ENCODE measurements at regions not wholly inside any gene's neighbourhood (a gene's known extent, or its start where the extent isn't known, plus 50 kb on each side); places are given as distances from the start of the nearest gene placed in this dataset.

DNA sequence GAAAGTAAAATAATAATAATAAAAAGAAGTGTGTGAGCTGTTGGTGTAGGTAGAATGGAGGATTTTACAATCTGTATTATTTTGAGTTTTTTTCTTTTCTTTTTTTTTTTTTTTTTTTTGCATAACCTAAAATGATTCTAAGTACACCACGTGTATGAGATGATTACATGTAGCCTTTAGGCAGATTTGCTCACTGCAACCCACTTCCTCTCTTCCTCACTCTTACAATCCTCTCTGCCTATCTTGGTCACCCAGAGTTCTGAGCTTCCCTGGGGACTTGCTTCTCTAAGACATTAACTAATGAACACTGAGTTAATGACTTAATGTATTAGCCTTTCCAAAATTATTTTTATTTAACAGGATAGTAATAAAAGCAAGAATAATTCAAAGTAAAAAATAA lies 1169.6 kb downstream of the EFNB2 start:
- no peak for DNase-seq

DNA sequence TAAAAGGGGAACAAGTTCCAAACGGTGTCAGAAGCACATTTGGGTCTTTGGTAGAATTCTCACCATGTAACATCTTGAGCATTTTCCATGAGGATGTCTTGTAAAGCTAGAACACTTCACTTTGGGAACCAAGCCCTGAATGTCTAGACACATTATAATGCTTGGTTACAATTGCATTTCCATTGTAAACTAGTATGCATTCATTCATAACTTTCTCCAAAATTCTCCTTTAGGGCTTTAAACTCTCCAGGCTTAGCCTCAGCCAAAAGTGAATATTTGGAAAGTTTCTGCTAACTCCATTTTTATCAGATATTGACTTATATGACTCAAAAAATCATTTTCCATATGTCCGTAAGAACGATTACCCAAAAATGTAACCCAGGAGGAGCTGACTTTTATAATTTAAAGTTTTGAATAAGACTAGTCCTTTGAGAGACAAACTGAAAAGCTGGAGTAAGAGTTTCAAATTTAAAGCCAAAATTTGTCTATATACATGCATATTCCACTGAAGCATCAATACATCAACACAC lies 1170.4 kb downstream of the EFNB2 start:
- no peak for DNase-seq

DNA sequence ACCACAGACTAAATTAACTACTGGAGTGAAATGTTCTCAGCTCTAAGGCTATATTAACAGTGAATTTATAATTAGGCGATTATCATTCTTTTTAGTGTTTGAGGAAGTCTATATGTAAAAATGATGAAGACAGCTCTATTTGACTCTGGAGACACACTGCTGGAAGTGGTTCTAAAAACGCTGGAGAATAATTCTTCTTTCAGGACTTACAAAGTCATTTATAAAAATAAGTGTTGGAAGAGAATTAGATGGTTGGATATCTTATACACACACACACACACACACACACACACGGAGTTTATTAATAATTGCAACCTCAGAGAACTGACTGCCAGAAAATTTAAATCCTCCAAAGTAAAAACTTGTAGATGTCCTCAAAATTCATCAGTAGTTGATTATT lies 1171.3 kb downstream of the EFNB2 start:
- DNase-seq = no peak

DNA sequence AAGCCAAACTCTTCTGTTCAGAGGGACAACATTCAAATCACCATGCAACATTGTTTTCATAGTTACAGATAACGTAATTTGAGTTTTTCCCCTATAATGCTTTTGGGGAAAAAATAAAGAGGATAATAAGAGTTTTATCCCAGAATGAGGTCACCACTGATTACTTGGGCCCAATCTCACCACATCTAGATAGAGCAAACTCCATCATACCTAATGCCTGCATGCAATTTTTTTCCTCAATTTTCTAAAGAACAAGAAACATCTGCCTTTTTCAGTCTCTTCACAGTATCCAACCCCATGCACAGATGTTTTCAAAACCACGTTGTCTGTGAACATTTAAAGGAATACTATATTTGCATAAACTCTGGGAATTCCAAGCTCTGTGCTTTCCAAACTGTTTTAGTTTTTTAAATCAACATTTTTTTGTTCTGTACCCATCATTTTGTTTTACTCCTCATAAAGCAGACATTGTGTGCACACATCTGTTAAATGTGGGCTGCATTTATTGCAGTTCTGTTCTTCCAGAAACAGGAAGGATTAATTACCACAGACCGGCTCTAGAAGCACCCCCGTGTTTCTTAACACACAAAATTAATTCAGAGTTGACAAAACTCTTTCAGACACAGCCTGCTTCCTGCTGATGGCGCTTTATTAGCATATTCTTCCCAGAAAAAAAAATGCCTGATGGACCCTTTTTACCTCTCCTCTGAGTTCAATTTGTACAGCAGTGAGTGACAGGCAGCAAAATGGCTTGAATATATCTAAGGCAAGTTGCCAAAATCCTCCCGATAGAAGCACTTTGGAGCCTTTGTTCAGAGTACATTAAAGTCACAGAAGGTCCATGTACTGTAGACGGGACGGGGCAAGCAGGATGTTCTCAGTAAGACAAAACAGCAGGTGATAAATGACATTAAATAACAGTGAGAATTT lies 1171.9 kb downstream of the EFNB2 start:
- DNase-seq = no peak

DNA sequence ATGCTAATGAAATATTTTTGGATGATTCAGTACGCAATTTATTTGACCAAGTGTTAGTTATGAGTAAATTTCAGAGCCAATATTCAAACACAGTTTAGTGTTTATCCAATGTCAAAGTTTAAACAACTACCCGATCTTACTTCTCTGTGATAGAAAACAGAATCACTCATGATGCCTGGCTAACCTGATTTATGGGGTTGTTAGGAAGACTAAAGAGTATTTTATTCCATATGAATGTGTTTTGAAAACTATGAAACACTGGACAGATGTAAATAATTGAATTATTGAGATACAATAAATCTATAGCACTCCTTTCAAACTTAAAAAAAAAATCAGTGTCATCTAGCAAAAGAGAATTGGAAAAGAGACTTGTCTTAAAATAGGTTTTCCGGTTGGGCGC lies 1181.8 kb downstream of the EFNB2 start:
- no peak for DNase-seq

DNA sequence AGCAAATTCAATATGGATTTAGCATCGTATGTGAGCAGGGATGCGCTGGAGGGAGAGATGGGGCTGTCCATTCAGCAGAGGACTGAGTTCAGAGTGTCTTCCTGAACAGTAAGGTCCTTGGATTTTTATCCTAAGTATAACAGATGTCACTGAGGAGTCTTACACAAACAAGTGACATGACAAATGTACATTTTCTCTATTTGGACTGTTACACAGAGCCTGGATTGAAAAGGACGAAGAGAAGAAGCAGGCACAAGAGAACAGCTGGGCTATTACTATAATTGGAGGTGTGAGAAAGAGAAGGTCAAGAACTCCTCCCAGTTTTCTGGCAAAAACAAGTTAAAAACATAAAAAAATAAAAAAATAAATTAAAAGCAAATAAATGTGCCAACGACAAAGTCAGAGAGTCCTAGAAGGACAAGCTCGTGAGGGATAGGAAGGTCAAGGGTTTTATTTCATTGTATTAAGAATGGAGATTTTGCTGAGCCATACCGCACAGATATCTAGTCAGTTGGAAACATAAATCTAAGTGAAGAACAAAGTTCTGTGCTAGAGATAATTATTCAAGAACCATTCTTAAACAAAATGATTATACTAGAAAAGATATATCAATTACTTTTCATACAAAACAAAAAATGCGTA lies 1186.3 kb downstream of the EFNB2 start:
- no peak for DNase-seq

DNA sequence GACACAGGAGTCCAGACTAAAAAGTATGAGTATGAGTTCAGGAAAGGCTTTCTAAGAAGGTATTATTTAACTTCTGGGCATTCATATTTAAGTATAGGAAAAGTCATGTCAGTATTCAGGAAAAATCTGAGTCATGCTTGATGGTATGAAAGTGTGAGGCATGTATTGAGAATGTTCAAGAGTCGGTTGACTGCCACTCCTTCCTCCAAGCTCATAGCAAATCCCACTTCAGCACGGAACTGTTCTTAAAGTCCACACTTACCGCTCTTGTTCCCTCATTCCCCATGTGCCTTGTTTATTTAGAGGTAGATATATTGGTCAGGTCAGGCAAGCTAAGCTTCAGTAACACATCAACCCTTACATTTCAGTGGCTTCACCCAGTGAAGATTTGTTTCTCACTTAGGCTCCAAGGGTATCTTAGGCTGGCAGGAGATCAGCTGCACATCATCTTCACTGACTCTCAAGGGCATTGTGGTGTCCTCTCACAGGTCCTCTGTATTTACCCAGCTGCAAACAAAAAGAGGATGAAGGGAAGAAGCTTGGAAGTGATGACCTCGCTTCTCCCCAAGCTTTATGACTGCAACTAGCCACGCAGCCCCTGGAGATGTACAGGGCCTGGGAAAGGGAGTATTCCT lies 1189.2 kb downstream of the EFNB2 start:
- DNase-seq = no peak

DNA sequence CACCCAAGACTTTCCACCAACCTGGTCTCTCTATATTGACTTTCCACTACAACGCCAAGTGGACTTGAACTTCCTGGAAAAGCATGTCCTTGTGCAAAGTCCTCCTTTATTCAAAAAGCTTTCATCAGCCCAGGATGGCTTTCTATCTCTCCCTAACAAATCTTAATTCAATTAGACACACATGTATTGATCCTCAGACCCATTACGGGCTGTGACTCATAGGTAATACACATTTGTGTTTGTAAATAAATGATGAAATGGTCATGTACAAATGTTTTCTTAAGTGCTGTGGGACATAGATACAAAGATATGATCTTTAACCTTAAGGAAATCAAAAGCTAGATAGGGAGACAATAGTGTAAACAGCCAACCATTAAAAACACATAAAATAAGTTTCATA lies 1189.7 kb downstream of the EFNB2 start:
- no peak for DNase-seq

DNA sequence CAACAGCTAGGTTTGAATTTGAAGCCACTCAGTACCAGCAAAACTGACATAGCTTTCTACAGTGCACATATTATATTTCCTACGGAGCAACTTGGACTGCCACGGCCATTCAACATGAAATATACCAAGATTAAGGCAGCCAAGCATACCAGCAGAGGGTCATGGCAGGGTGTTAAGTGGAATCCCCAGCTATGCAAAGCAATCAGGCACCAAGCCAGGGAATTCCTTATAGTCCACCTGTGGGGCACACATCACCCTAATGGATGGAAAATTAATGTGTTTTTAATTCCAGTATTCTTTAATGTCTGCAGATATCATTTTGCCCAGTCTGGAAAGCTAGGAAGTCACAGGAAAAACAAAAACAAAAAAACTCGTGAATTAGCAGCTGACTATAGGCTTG lies 1190.3 kb downstream of the EFNB2 start:
- DNase-seq = no peak

DNA sequence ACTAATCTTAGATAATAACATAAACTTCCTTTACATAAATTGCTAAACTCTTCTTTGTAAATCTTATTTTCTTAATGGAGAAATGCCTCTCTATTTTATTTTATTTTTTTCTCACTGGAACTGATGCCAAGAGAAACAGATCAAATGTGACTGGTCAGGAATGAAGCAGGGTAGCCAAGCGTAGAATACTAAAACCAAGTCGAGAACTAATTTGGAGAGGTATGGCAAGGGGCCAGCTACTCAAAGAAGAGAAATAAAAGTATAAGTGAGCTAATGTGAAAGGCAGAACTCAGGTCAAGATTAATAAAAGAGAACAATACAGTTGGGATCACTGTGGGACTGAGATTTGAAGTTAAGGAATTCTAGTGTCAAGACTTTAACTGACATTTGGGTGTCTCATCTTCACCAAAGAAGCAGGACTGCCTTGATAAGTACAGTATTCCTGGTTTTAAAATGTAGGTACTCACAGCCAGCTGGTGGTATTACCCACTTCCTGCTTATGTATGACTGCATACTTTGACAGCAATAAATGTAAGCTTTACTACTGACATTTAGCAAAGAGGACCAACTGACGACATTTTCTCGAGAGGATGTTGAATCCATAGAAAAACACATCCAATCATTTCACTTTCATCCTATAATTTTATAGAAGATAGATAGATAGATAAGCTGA lies 1192.2 kb downstream of the EFNB2 start:
- DNase-seq = no peak

DNA sequence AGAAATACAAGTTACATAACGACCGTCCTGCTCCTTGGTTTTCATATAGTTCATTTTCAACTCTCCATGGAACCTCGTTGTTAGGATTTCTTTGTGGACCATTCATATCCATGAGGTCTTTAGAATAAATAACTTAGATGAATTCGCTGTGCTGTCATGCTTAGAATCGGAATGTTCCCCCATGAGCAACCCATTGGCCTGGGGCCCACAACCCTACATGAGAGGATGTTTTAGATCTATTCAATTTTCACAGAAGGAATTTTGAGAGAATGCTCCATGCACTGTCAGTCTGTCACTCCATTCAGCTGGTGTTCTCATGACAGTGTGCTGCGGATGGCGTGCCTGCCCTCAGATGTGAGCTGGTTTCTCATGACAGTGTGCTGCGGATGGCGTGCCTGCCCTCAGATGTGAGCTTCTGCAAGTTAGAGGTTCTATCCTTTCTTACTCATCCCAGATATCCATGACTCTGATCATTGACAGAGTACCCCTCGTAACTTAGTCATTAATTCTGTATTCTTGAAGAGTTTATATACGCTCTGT lies 1193.1 kb downstream of the EFNB2 start:
- DNase-seq = no peak

DNA sequence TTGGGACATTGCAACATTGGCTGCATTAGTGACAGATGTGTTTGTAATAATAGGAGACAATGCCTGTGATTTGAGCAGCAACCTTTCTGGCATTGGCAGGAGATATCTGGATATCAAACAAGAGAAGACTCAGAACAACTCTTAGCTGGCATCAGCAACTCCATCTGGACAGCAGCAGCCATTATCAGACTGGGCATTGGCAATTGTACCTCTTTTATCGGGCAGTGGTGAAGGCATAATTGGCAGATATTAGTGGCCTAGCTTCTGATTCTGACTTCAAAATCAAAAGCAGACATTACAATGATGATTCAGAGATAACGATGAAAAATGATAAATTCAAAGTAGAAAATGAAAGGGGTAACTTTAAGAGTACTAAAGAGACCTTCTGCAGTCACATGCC lies 1193.7 kb downstream of the EFNB2 start:
- no peak for DNase-seq

DNA sequence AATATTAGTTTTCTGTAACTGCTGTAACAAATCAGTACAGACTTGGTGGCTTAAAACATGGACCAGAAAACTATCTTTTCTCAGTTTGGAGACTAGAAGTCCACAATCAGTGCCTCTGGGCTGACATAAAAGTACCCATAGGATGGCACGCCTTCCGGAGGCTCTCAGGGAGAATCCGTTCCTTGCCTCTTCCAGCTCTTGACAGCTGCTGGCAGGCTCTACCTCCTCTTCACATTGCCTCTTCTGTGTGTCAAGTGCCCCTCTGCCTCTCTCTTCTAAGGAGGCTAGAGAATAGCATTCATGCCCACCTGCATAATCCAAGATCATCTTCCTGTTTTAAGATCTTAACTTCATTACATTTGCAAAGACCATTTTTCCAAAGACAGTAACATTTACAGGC lies 1194.2 kb downstream of the EFNB2 start:
- DNase-seq = no peak

DNA sequence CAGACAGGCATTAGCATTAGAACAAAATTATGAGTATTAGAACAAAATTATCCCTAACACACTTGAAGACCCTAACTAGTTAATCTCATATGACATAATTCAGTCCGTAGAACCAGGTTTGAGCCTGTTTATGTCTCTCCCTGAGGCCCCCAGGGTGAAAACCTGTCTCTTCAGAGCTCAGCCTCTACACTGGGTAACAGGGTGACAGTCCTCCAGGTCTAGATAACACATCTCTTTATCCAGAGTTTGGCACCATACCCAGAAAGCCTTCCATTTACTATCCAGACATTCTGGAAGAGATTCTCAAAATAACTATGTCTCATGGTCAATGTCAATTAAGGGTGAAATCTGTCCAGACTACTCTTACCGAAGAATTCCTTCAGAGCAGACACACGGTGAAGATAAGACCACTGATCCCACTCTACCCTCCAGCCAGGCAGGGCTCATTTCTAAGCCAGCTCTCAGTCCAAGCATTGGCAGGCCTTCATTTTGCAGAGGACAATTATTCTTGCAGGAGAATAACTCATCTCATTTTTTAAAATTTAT lies 1195.3 kb downstream of the EFNB2 start:
- DNase-seq = no peak

DNA sequence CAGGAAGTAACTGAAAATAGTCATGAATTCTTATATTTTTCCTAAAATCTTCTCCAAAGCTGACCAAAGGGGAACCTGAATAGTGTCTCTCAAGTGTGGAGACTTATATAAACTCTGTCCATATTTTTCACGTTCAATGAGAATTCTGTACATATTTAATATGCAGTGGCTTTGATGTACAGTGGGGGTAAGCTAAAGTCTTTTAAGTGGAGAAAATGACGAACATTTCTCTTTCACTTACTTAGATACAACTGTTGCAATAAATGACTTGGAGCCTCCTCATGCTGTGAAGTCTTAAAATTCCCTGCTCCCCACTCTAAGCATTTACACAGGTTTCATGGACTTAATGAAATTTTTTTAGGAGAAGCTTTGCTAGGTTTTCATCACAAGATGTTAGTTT lies 1196.7 kb downstream of the EFNB2 start:
- no peak for DNase-seq

DNA sequence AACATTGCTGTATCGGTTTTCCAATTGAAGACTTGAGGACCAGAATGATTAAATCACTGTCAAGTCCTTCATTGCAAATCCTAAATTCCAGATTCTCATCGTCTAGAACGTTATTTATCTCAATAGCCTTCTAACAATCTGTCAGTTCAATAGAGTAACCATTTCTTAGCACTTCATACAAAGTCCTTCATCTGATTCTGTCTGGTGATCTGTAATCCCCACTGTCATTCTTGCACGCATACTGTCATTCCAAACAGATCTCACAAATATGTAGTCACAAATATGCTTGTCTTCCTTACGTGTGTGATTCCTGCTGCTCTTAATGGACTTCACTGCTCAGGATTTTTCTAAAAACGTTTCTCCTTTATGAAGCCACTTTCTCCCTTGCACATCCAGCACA lies 1197.5 kb downstream of the EFNB2 start:
- DNase-seq = peak; percentile 15 to 35

DNA sequence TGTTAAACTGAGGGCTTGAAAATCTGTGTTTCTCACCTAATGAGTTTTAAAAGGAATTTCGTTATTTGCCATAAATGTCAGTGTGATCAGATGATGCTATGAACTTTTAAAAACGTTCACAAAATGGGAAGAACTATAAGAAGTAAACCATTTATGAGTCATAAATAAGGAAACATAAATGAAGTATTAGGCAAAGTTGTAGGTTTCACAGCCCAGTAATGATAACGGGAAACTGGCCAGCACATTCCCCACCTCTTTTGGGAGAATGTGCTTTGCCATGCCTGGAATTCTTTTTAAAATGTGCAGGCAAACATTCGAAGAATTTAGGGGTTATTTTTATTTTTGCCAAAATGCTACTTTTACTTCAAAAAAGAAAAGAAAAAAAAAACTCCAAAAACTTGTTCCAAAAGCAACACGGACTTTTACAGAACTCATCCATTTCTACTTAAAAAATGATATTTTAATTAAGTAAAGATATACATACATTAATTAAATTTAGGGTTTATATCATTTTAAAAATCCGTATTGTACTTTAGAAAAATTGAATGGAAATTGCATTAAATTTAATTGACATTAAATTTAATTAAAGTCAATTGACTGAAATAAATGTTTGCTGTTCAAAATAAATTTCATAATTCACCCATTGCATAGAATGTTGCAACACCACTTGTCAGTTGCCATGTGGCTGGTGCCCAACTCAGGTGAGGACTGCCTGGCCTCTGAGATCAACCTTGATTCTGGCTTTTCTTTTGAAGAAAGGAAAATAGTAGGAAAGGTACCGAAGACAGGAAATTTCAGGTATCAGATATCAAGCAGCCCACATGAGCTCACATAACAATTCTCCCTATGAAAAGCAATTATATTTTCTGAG lies 1198.5 kb downstream of the EFNB2 start:
- no peak for DNase-seq

DNA sequence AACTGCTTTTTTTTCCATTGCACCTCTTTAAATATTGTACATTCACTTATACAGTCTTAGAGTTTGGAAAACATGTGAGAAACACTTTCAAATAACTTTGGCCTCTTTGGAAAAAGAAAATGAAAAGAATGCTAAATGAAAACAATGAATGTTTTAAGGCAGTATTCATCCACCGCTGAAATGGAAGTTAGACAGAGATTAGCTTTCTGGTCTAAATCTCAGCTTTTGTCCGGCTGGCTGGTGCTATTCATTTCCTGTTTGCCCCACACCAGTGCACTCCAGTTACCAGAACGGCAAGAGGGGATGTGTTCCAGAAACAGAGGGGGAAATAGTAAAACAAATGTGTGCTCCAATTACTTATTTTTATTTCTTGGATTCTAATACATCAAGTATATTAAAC lies 1201.3 kb downstream of the EFNB2 start:
- no peak for DNase-seq

DNA sequence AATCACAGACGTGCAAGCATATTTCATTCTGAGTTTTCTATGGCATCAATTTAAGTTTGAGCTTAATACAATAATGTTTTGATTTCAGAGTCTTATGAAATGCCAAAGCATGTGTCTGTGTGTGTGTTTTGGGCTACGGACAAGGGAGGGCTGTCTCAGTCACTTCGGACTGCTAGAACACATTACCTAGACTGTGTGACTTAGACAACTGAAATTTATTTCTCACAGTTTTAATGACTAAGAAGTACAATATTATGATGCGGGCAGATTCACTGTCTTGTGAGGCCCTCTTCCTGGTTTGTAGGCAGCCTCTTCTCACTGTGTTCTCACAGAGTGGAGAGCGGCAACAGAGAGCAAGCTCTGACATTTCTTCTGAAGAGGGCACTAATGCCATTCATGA lies 1202.0 kb downstream of the EFNB2 start:
- no peak for DNase-seq

DNA sequence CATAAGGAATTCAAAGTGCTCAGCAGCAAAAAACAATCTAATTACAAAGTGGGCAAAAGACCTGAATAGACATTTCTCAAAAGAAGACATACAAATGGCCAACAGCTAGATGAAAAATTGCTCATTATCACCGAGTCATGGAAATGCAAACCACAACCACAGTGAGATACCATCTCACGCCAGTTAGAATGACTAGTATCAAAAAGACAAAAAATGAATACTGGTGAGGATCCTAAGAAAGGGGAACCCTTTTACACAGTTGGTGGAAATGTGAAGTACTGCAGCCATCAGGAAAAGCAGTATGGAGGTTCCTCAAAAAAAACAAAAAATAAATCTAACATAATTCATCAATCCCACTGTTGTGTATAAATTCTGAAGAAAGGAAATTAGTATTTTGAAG lies 1206.1 kb downstream of the EFNB2 start:
- no peak for DNase-seq

DNA sequence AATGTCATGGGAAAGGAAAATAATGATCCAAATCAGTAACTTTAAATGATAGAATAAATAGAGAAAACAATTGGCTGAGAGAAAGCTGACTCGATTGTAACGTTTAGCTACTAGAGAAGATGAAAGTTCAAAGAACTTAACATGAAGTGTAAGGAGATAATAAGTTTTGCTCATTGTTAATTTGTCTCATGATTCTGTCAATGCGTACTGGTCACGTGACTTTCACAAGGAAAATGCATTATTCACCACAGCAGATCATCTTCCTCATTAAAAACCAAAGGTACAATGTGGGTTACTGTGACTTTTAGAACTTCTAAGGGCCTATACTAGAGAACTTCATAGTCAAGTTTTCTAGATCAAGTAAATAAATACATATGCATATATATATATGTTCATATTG lies 1207.2 kb downstream of the EFNB2 start:
- no peak for DNase-seq

Measured in right lung (tissue), 2 donors.